ENCODE measurements at regions not wholly inside any gene's neighbourhood (a gene's known extent, or its start where the extent isn't known, plus 50 kb on each side); places are given as distances from the start of the nearest gene placed in this dataset.

DNA sequence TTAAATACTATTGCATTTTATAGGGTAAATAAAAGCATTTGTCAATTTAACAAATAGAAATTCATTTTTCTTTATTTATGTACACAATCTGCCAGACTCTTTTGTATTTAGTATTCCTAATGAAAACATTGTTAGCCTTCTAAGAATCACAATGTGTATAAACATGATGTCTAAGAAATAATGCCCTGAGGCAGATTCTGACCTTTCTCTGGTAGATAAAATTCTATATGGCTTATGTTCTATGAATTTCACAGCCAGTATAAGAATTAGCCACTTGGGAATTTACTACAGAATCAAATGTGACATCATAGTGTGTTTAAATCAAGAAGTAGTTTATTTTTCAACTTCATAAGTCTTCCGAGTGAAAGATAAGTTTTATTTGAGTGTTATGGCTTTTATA lies 457.4 kb downstream of the ZIC1 start:
- DNase-seq = no peak

DNA sequence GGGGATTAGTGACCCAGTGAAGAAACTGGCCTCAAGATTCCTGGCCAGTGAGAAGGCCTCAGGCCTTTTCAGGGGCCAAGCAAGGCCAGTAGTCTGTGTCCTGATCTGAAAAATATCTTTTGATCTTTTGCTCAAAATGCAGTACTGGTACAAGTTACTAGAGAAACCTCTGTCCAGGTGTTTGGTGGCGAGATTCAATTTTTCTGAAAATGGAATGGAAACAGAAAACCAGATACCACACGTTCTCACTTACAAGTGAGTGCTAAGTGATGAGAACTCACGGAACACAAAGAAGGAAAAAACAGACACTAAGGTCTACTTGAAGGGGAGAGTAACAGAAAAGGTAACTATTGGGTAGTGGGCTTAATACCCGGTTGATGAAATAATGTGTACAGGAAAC lies 463.4 kb downstream of the ZIC1 start:
- no peak for DNase-seq

DNA sequence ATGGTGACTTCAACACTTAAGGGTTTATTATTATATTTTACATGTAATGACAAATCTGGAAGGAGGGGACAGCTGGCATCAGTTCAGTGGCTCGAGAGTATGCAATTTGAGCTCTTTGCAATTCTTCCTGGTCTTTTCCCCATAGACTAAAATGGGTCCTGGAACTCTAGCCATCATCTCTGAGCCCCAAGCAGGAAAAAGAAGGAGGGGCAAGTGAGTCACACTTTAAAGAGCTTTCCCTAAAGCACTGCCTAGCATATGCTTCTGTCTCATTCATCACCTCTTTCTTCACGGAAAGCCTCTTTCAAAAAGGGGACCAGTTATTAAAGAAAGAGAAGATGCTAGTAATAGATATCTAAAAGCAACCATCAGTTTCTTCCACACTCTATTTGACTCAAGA lies 466.3 kb downstream of the ZIC1 start:
- no peak for DNase-seq

DNA sequence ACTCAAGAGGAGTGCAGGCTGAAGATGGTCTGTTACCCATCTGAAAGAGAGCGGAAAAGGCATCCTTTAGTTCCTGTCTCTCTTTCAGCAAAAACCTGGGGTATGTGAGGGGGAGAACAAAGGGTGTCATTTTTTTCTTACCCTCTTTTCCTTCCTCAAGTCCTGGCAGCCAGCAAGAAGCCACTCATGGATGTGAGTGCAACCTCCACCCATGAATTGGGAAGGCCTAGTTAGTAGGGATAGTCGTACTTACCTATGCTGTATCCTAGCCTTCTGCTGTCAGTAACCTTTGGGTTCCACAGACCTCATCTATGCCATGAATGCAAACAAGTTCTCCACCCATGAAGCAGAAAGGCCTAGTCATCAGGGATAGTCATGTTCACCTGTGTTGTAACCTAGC lies 472.8 kb downstream of the ZIC1 start:
- no peak for DNase-seq

DNA sequence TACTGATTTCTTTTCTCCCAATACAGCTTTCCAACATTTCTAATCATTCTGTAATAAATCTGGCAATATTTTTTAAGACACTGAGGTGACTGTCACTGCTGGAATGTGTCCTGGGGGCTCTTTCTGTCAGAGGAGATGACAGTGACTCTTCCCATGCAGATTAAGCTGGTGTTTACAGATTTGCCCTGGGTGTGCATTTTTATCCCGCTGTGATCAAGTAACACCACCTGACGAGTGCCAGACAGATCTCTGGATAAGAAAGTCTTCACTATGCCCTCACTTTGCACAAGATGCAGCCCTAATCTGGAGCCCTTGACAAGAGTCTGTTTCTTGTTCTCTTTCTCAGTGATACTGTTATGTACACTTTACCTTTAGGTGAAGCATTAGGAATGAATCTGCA lies 477.7 kb downstream of the ZIC1 start:
- DNase-seq = no peak

DNA sequence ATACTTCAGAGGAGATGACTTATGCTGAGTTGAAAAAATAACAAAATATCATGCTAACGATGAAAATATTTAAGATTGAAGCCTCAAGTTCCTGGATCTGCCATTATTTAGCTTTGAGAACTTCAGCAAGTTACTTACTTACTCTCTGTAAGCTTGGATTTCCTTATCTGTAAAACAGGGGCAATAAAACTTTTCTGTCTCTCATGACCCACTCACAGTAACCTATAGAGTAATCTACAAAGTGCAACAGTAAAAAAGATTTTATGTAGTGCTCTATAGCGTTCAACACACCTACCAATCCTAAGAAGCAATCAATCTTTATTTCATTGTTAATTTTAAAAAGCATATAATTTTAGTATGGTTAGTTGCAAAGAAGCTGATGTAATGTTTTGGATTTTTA lies 478.6 kb downstream of the ZIC1 start:
- DNase-seq = no peak

DNA sequence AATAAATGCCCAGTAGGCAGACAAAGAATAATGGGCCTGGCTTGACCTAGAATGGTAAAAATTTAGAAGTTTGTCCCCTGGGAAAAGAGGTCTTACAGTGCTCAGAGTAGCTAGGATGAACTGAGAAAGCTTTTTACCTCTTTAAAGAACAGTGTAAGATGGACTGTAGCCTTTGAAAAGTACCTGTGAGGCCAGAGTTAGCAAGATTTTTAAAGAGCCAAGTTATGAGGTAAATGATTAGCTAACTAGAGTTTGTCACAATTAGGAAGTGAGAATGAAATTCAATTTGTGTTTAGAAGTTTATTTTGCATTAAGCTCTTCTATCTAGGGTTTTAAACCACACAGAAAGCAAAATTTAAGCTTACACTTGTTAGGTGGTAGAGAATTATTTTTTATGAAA lies 480.9 kb downstream of the ZIC1 start:
- DNase-seq = no peak

DNA sequence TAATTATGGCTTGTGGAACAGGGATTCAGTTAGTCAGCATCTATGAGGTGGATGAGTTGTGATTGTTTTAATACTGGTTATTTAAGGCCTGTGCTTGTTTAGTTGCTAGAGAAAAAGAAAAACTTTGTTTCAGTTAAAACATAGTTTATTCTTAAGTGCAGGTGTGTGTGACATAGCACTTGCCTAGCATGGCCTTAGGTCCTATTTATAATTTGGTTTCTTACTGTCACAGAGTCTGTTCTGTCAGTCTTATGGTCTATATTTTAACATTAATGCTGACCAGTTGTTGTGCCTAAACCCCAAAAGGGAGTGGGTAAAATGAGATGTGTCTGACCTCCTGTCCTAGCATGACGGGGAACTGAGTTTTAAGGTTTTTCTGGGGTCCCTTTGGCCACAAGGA lies 486.3 kb downstream of the ZIC1 start:
- DNase-seq = no peak

DNA sequence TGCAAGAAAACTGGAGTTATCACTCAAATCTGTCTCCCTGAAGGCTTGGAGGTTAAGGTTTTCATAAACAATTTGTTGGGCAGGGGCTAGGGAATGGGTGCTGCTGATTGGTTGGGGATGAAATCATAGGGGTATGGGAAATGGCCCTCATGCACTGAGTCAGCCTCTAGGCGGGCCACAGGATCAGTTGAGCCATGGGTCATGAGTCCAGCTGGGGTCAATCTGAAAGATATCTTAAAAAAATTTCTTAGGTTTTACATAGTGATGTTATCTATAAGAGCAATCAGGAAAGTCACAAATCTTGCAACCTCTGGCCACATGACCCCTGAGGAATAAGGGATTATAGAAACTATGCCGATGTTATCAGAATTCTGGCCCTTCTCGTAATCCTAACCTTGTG lies 491.7 kb downstream of the ZIC1 start:
- no peak for DNase-seq

DNA sequence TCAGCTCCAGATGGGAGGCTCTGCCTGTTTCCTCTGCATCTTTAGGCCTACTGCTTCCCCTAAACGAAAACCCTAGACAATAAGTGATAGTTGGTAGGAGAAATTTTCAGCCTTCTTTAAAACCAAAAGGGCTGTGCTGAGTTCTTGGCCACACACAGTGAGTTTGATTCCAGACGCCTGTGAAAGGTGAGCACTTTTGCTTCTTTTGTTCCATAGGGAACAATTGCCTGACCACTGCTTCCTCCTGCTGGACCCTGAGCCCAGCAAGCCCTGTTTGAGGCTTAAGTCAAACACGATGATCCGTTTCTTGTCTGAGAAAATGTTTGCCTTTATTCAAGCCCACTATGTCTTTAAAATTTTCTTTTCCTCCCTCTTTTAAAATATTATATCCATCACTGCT lies 493.9 kb downstream of the ZIC1 start:
- no peak for DNase-seq

DNA sequence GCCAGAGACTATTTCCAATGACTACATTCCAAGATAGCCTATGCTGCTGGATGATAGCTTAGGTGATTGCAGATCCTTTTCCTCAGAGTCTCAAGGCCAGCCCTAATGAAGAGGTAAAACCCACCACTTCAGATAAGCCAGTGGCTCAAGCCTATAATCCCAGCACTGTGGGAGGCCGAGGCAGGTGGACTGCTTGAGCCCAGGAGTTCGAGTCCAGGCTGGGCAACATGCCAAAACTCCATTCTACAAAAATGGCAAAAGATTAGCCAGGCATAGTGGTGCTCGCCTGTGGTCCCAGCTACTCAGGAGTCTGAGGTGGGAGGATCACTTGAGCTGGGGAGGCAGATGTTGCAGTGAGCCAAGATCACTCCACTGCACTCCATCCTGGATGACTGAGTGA lies 495.3 kb downstream of the ZIC1 start:
- no peak for DNase-seq

DNA sequence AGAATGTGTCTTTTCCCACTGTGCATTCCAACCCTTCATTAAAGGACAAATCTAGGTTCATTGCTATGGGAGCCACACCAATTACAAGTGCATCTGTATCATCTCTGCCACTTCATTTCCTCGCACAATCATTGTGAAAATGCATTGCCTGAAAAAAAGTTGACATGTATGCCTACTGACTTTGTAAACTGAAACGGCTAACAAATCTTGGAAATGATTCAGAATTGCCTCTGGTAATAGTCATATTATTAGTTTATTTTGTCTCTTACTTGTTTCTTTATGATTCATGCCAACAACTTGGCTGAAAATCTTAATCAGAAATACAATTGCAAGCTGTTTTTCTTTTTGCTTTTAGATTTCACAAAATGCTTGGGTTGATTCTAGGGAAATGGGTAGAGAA lies 497.1 kb downstream of the ZIC1 start:
- DNase-seq = no peak

DNA sequence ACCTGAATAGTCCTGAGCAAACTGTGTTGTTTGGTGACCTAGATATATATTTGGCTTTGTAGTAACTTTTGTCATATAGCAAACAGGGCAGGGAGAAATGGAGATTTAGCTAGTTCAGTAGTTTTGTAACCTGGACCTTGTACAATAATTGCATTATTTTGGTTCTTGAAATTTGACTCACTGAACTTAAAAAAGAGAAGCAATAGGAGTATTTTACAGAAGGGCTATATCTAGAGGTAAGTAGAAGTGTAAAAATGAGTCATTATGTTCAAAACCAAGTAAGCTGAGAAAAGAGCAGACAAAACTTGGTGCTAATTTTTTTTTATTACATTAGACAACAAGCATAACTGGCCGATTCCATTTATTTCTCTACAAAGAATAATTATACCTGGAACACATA lies 505.4 kb downstream of the ZIC1 start:
- DNase-seq = no peak

DNA sequence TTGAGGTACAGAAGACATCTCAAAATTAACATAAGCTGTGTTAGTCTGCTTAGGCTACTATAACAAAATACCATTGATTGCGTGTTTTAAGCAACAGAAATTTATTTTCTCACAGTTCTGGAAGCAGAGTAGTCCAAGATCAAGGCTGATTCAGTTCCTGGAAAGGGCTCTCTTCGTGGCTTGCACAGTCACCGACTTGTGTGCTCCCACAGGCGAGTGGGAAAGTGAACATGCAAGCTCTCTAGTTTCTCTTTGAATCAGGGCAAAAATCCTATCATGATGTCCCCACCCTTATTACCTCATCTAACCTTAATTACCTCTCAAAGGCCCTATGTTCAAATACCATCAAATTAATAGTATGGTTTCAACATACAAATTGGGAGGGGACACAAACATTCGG lies 505.9 kb downstream of the ZIC1 start:
- DNase-seq = no peak

DNA sequence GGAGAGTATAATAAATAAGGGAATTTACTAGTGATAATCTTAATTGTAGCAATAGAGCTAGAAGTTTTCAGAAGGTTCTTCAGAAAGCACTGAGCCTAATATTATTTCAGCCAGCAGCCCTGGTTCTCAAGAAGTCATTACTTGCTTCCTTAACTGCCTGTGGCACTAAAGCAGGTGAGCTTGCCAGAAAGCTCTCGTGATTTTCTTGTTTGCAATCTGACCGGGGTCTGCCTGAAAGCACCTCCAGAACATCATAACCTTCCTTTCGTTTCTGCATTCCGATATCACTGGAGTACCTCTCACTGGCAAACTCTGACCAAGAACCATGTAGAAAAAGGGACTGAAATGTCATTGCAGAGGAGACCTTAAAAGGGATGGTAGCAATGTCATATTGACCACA lies 510.3 kb downstream of the ZIC1 start:
- DNase-seq = no peak

DNA sequence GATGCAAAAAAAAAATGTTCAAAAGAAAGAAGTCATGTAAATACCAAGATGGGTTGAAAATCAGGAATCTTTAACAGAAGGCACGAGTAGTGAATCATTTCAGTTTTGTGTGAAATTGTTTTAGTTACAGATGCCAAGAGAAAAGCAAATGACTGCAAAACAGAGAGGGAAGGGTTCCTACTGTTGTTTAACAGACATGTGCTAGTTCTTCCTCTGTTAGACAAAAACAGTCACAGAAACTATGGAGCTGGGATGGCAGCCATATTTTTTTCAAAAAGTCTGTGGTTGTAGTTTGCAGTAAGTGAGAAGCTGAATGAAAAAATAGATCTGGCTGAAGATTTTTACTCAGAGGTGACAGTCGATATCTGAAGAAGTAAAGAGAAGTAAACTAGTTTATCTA lies 511.9 kb downstream of the ZIC1 start:
- no peak for DNase-seq

DNA sequence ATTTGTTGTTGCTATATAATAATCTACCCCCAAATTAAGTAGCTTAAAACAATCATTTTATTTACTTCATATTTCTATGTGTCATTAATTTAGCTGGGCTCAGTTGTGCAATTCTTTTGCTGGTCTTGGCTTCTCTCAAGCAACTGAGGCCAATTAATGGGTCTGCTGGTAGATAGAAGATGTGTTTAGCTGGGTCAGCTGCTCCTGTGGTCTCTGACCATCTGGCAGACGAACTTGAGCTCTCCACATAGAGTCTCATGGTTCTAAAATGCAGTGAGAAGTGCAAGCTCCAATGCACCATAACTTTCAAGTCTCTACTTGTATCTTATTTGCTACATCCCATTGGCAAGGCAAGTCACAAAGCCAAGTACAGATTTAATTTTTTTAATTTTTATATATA lies 515.6 kb downstream of the ZIC1 start:
- no peak for DNase-seq

DNA sequence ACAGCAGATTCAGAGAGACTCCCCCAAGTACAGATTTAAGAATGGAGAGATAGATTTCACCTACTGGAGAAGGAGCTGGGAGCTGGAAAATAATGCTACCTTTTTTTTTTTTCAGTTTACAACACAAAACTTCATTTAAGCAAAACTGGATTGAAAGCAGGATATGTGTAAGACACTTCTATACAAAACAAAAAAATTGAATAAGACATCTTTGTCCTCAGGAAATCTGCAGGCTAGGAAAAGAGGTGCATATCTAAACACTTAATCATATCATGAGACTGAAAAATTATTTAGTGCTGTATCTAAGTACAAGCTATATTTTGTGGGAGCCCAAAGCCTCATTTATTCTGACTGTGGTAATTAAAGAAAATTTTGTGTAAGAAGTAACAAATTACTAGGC lies 516.1 kb downstream of the ZIC1 start:
- DNase-seq = no peak

DNA sequence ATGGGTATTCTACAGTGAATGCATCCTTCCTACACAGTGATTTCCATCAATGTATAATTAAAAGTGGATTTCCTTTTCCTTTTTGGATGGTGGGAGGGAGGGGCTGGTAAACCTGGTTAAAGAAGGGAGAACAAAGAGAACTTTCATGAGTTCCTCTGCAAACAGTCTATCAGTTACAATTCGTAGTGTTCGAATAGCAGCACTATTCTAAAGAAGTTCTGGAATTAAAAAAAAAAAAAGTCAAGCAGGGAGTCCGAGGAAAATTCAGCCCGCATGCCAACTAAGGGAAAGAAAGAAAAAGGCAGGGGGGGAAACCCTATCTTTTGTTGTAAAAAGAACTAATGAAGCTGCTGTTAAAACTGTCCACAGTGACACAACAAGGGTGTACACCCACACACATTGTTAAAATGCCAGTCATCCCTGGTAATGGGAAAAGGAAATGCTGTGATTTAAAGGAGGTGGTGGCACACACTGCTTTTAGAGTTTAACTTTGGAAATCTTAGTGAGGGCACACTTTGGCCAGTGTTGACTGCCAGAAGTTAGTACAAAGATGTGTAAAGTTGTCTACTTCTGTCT lies 521.2 kb downstream of the ZIC1 start:
- no peak for DNase-seq

DNA sequence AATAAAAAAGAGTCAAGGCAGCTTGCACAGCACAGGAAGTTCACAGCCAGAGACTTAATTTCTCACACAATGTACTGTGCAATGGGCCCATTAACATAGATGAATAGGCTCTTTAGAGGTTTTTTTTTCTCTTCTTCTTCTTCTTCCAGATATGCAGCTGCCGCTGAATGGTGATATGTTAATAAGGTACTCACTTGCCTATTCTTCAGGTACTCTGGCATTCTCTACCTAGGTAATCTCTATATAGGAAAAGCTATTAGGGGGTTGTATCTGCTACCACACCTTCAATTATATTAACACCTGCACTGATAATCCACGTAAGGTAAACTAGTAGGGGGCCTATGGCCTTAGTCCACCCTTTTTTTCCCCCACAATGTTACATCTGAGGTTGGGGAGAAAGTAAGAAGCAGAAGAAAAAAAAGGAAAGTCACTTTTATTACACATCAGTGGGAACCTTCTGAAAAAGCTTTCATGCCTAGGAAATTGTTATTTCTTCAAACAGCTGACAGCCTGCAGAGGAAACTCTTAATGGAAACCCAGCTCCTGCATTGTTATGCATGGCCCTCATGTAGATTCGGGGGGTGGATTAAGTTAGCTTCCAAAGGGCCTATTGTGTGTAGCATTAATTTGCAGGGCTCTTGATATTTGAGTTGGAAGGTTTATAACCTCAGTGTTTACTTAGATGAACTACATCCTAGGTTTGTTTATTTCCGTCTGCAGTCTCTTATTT lies 525.5 kb downstream of the ZIC1 start:
- no peak for DNase-seq

DNA sequence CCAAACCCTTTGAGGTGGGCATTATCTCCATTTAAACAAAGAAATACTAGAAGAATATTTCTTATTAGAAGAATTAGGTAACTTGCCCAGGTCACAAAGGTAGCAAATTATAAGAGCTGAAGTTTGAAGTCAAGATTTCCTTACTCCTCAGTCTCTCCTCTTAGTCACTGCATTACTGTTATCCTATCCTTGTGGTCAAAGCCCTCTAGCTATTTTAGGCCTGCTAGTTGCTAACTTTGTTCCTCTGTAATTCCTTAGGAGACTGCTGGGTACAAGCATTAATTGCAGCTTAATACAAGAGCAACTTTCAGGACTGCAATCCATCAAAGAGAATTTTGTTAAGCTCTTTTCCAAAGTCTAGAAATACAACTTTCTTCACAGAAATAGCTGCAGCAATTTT lies 528.2 kb downstream of the ZIC1 start:
- no peak for DNase-seq

DNA sequence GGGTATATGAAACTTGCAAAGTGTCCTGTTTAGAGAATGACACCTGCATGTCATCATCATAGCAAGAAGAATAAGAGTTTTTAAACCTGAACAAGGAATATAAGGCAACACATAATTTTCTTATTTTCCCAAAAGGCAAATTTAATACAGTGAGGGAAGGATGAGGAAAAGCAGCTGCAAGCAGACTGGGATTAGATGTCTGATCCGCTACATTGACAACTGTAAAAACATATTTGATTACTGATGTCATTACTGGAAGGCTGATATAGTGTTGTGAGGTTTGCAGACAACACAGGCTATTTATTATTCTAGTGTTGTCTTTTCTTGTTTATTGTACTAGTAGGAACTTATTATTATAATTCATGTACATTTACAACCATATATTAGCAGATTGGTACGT lies 528.7 kb downstream of the ZIC1 start:
- DNase-seq = no peak

DNA sequence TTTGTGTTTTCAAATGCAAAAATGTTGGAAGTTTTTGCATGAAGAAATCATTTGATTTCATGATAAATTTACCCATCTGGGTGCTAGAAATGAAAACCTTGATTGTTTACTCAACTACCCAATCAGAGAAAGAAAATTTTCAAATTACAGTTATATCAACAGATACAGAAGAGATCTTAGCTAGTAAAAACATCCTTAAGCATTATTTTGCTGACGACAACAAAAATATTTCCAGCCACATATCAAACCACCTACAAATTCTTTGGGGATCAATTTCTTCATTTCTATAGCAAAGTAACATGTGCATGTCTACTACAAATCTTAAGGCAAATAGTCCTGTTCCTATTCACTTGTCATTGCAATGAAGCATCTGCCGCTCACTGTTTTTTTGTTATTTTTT lies 530.3 kb downstream of the ZIC1 start:
- no peak for DNase-seq

DNA sequence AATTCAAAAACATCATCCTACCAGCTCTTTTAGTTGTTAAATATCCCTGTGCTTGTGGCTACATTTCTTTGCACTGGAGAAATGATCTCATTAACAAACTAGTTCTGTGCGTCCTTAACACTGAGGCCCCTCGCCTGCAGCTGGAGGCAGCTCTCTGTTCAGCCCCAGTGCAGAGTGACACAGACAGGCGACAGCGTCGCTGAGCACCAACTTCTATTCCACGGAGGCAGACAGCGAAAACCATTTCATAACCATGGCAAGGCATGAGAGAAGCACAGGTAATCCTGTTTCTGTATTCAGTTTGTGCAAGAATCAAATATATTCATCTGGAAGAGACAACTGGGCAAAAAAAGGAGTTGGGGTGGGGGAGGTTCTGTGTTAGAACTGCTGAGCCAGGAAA lies 530.7 kb downstream of the ZIC1 start:
- DNase-seq = no peak

DNA sequence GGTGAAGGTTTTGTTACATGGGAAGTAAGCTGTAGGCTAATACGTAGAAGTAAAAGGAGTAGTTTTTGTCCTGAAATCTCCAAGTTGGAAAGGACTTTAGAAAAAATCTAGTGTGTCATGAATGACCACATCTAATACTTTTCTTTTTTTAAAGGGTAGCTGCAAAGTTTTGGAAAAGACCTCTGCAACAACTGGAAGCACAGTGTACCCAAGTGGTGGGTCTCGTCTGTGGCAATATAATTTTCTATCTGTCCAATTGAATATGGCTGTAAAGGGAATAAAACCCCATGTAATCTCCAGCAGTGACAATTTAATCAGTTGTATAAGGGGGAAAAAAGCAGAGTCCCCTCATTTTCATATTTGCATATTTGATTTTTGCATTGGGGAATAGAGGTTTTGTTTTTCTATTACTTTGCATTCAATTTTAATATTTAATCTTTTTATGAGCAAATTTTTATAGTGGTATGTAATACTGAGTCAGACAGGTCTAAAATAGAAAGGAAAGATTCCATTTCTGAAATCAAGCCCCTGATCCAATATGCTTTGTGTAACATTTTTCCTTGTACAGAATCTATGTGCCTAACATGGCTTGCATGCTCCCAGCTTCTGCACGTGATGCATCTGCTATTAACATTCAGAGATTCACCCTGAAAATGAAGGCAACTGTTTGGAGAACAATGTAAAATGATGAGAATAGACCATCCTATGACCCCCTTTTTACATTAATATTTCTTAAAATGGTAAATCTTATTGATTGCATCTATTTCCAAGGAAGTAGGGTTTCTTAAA lies 531.4 kb downstream of the ZIC1 start:
- no peak for DNase-seq
